ENCODE measurements at regions not wholly inside any gene's neighbourhood (a gene's known extent, or its start where the extent isn't known, plus 50 kb on each side); places are given as distances from the start of the nearest gene placed in this dataset.

DNA sequence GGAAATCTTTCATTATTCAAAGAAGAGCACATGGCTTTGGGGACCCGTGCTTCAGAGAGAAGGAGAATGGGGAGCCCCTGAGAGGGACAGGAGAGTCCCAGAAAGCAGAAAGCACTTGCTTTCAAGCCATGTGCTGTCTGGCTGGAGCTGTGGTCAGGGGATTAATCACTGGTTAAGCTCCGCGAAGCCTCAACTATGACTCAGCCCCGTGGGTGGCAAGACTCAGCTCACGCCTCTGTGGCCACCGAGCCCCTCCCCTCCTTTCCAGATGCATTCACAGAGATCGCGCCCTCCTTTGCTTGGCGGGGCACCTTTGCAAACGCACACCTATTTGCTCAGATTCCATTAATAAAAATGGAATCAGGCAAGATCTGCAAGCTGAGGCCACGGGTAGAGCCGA, 202.9 kb upstream of the TCERG1L start:
- ATAC-seq (no peak), DNase-seq (no peak)
- Histone ChIP-seq H3K9me3 (no peaks in the 10 kb centered on the region), H3K36me3 (no peaks in the 10 kb centered on the region), H3K27ac (no peak overlapping the region), H3K4me3 (no peak overlapping the region), H3K27me3 (ENCODE audit: low read depth) (peaks cover 10% of the 10 kb centered on the region), H3K4me1 (no peaks in the 10 kb centered on the region)
- TF ChIP-seq, protein P1, sequence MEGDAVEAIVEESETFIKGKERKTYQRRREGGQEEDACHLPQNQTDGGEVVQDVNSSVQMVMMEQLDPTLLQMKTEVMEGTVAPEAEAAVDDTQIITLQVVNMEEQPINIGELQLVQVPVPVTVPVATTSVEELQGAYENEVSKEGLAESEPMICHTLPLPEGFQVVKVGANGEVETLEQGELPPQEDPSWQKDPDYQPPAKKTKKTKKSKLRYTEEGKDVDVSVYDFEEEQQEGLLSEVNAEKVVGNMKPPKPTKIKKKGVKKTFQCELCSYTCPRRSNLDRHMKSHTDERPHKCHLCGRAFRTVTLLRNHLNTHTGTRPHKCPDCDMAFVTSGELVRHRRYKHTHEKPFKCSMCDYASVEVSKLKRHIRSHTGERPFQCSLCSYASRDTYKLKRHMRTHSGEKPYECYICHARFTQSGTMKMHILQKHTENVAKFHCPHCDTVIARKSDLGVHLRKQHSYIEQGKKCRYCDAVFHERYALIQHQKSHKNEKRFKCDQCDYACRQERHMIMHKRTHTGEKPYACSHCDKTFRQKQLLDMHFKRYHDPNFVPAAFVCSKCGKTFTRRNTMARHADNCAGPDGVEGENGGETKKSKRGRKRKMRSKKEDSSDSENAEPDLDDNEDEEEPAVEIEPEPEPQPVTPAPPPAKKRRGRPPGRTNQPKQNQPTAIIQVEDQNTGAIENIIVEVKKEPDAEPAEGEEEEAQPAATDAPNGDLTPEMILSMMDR (IDR thresholded peaks at IDR 0.05) = no peak
- intact Hi-C loops (cut with DNase I) = no loop called here

DNA sequence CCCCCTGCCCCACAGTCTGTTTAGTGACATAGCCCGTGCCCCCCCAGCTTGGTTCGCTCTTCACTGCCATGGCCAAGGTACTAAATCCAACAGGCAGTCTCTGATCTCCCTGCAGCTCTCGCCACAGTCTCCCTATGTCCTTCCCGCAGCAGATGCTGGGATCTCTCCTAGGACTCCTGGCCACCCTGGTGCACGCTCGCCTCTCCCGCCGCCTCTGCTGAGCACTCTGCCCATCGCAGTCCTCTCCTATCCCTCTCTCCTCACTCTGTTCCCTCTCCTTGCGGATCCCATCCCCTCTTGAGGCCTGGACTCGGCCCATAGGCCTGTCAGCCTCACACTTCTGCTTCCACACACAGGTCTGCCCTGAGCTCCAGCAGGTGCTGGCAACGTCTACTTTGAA, 204.8 kb upstream of the TCERG1L start:
- Histone ChIP-seq H3K36me3 (no peaks in the 10 kb centered on the region), H3K4me3 (no peak overlapping the region), H3K9me3 (no peaks in the 10 kb centered on the region), H3K27ac (no peak overlapping the region), H3K4me1 (no peaks in the 10 kb centered on the region), H3K27me3 (ENCODE audit: low read depth) (peaks cover 10% of the 10 kb centered on the region)
- intact Hi-C loops (cut with DNase I) = no loop called here
- ATAC-seq (no peak), DNase-seq (no peak)
- TF ChIP-seq, protein P1 (IDR thresholded peaks at IDR 0.05) = no peak

DNA sequence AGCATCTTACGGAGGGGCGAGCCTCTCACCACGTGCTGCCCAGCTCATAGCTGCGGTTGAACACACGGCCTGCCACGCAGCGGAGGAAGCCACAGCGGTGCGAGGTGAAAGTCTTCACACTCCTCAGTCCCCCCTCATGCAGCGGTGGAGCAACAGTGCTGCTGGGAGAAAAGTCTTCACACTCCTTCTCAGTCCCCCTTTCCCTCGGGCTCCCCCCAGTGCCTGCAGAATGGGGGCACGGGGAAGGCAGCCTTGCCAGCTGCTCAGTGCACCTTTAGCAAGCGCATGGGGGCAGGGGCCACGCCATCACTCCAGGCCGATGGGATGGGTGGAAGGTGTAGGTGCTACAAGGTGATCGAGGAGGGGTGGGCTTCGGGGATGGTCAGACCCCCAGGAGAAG, 206.3 kb upstream of the TCERG1L start:
- TF ChIP-seq, protein P1 (IDR thresholded peaks at IDR 0.05) = no peak
- Histone ChIP-seq H3K36me3 (no peaks in the 10 kb centered on the region), H3K27me3 (ENCODE audit: low read depth) (peaks cover 10% of the 10 kb centered on the region), H3K9me3 (no peaks in the 10 kb centered on the region), H3K4me1 (no peaks in the 10 kb centered on the region), H3K4me3 (no peak overlapping the region), H3K27ac (no peak overlapping the region)
- no peak for ATAC-seq
- intact Hi-C loops (cut with DNase I) = no loop called here
- DNase-seq = no peak

DNA sequence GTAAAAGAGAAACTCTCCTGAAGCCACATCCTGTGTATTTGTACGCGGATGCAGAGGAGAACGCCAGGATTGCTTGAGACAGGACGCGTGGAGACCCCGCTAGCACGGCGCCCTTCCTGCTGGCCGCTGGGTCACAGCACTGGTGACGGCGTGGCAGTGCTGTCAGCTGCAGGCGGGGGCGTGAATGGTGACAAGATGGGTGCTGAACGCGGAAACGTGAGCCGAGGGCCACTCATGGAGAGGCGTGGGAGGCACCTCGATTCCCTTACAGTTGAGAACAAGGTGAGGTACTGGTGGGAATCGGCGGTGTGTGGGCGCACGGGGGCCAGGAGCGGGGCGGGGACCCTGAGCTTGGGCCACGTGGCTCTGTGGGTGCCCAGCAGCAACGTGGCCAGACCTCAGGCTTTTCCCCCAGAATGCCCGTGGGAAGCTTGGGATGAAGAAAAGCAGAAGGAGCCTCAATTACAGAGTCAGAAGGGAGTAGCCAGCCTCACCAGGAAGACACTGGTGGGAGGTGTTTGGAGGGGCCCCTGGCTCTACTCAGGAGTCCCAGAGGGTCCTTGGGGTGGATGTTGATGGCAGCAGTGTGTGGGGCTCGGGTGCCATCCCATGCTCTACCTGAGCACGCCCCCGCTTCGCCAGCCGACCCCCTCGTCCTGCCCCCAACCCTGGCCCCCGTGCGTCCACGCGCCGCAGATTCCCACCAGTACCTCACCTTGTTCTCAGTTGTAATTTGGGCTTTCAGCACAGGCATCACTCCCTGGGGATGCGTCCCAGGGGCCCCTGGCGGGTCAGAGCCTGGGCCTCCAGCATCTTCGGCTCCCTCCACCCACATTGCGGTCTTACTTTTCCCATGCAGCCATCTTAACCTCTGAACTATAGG, 208.4 kb upstream of the TCERG1L start:
- no peak overlapping the region for H3K4me3 ChIP-seq
- intact Hi-C loops (cut with DNase I) = no loop called here
- no peak overlapping the region for H3K27ac ChIP-seq
- H3K27me3 ChIP-seq (ENCODE audit: low read depth) = no peaks in the 10 kb centered on the region
- H3K36me3 ChIP-seq = no peaks in the 10 kb centered on the region
- no peak for DNase-seq
- H3K4me1 ChIP-seq = no peaks in the 10 kb centered on the region
- H3K9me3 ChIP-seq = no peaks in the 10 kb centered on the region
- no peak for ATAC-seq
- TF ChIP-seq, protein P1 (IDR thresholded peaks at IDR 0.05) = no peak

DNA sequence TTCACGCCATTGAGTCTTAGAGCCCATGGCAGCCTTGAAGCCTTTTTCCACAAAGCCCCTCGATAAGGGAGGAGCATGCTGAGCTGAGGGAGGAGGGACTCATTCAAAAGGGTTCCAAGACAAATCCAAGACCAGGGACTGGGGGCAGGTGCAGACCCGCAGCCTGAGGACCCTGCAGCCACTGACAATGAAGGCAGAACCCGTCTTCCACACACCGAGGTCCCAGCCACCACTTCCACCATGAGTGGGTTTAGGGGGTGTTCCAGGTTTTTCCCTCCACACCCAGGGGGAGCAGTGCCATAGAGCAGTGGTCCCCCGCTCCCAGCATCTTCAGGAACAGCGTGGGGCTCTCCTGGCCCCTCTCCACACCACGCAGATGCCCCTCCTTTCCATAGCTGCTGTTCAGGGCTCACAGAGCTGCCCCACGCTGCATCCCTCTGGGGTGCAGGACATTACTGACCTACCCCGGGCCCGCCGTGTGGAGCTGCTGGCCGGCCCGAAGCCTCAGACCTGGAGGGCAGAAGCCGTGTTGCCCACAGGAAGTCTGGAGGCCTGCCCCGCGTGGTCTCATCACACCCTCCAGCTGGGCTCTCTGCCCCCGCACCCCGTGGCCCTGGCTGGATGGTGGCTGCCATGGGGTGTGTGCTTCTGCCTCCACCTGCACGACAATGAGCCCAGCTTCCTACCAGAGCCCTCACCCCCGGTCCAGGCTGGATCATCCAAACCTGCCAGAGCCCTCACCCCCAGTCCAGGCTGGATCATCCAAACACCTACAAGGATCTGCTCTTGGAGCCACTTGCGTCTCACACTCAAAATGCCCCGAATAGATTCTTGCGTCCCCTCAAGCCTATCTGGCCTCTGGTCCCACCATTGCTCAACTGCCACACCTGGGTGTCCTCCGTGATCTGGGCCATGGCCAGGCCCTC, 220.0 kb upstream of the TCERG1L start:
- no peaks in the 10 kb centered on the region for H3K9me3 ChIP-seq
- H3K36me3 ChIP-seq = no peaks in the 10 kb centered on the region
- H3K4me3 ChIP-seq = no peak overlapping the region
- no peak for DNase-seq
- intact Hi-C loops (cut with DNase I) = no loop called here
- H3K27me3 ChIP-seq (ENCODE audit: low read depth) = no peaks in the 10 kb centered on the region
- TF ChIP-seq, protein P1 (IDR thresholded peaks at IDR 0.05) = no peak
- ATAC-seq = peak; percentile 26 to 44
- H3K4me1 ChIP-seq = no peaks in the 10 kb centered on the region
- no peak overlapping the region for H3K27ac ChIP-seq
